ENCODE measurements at regions not wholly inside any gene's neighbourhood (a gene's known extent, or its start where the extent isn't known, plus 50 kb on each side); places are given as distances from the start of the nearest gene placed in this dataset.

- TF ChIP-seq CTCF (conservative IDR thresholded peaks at IDR 0.05; ENCODE audit: low read depth in 2 of 2), result no peak
- TF ChIP-seq EZH2phosphoT487 (IDR thresholded peaks at IDR 0.05; ENCODE audit: unreplicated experiment), result no peak
- no peak for TF ChIP-seq ZNF114 (CRISPR knock-in tag; IDR thresholded peaks at IDR 0.05)
- no peak for TF ChIP-seq EZH2 (IDR thresholded peaks at IDR 0.05; ENCODE audit: low read depth, unreplicated experiment)
- TF ChIP-seq ETS1 (IDR thresholded peaks at IDR 0.05), result no peak
- TF ChIP-seq POLR2AphosphoS5 (IDR thresholded peaks at IDR 0.05; ENCODE audit: low read depth), result no peak
- TF ChIP-seq JUNB (IDR thresholded peaks at IDR 0.05; ENCODE audit: unreplicated experiment), result no peak
- no peak for TF ChIP-seq STAT1 (IDR thresholded peaks at IDR 0.05; ENCODE audit: unreplicated experiment)
- no peak for TF ChIP-seq REST (IDR thresholded peaks at IDR 0.05; ENCODE audit: unreplicated experiment)
These were observed 828.4 kb downstream of the TUSC7 start (continued) for GRCh38 chr3:117537949-117538348.

DNA sequence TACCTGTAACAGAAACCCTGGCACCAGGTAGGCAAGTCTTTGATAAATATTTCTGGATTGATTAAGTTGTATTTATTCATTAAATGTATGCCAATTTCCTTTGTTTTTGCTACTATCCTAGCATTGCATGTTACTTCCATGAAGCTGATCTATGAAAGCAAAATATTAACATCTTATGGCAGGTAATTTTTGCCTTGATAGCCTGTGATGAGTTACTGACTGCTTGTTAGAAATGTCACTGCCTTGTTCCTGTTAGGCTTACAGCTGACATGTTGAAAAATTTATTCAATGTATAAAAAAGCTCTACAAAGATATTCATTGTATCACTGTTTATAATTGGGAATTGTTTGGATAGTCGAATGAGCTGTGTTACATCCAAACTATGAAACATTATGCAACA lies 830.1 kb downstream of the TUSC7 start:
- H3K9me2 ChIP-seq (ENCODE audit: insufficient read depth), result no peaks in the 10 kb centered on the region
- no peak overlapping the region for H3K4me2 ChIP-seq
- H3K27ac ChIP-seq (ENCODE audit: low read depth), result no peak overlapping the region
- Mint-ChIP-seq H3K27me3 (ENCODE audit: insufficient read depth, low read depth, poor library complexity) (no peaks in the 10 kb centered on the region), H3K27ac (no peak overlapping the region), H3K36me3 (ENCODE audit: low read depth) (no peaks in the 10 kb centered on the region), H3K4me1 (no peaks in the 10 kb centered on the region), H3K4me3 (no peak overlapping the region), H3K9me3 (peaks cover 8% of the 10 kb centered on the region; the same call in 2 of the 3 replicates)
- no peaks in the 10 kb centered on the region for H3F3A ChIP-seq (replicated peaks; ENCODE audit: low read depth)
- no peaks in the 10 kb centered on the region for H3K36me3 ChIP-seq (ENCODE audit: insufficient read depth)
- H4K20me1 ChIP-seq (replicated peaks; ENCODE audit: insufficient read depth), result no peaks in the 10 kb centered on the region
- DNase-seq (ENCODE audit: low spot score) (no peak), ATAC-seq (no peak)
- no peak overlapping the region for H3K4me3 ChIP-seq
- no peaks in the 10 kb centered on the region for H3K79me2 ChIP-seq (replicated peaks; ENCODE audit: insufficient read depth)
- H3K27me3 ChIP-seq (ENCODE audit: insufficient read depth), result no peaks in the 10 kb centered on the region
- no peaks in the 10 kb centered on the region for H3K4me1 ChIP-seq (ENCODE audit: insufficient read depth)
- no peak overlapping the region for H2AFZ ChIP-seq
- TF ChIP-seq ZNF114 (CRISPR knock-in tag; IDR thresholded peaks at IDR 0.05) (no peak), ETS1 (IDR thresholded peaks at IDR 0.05) (no peak)
- TF ChIP-seq, protein P1, sequence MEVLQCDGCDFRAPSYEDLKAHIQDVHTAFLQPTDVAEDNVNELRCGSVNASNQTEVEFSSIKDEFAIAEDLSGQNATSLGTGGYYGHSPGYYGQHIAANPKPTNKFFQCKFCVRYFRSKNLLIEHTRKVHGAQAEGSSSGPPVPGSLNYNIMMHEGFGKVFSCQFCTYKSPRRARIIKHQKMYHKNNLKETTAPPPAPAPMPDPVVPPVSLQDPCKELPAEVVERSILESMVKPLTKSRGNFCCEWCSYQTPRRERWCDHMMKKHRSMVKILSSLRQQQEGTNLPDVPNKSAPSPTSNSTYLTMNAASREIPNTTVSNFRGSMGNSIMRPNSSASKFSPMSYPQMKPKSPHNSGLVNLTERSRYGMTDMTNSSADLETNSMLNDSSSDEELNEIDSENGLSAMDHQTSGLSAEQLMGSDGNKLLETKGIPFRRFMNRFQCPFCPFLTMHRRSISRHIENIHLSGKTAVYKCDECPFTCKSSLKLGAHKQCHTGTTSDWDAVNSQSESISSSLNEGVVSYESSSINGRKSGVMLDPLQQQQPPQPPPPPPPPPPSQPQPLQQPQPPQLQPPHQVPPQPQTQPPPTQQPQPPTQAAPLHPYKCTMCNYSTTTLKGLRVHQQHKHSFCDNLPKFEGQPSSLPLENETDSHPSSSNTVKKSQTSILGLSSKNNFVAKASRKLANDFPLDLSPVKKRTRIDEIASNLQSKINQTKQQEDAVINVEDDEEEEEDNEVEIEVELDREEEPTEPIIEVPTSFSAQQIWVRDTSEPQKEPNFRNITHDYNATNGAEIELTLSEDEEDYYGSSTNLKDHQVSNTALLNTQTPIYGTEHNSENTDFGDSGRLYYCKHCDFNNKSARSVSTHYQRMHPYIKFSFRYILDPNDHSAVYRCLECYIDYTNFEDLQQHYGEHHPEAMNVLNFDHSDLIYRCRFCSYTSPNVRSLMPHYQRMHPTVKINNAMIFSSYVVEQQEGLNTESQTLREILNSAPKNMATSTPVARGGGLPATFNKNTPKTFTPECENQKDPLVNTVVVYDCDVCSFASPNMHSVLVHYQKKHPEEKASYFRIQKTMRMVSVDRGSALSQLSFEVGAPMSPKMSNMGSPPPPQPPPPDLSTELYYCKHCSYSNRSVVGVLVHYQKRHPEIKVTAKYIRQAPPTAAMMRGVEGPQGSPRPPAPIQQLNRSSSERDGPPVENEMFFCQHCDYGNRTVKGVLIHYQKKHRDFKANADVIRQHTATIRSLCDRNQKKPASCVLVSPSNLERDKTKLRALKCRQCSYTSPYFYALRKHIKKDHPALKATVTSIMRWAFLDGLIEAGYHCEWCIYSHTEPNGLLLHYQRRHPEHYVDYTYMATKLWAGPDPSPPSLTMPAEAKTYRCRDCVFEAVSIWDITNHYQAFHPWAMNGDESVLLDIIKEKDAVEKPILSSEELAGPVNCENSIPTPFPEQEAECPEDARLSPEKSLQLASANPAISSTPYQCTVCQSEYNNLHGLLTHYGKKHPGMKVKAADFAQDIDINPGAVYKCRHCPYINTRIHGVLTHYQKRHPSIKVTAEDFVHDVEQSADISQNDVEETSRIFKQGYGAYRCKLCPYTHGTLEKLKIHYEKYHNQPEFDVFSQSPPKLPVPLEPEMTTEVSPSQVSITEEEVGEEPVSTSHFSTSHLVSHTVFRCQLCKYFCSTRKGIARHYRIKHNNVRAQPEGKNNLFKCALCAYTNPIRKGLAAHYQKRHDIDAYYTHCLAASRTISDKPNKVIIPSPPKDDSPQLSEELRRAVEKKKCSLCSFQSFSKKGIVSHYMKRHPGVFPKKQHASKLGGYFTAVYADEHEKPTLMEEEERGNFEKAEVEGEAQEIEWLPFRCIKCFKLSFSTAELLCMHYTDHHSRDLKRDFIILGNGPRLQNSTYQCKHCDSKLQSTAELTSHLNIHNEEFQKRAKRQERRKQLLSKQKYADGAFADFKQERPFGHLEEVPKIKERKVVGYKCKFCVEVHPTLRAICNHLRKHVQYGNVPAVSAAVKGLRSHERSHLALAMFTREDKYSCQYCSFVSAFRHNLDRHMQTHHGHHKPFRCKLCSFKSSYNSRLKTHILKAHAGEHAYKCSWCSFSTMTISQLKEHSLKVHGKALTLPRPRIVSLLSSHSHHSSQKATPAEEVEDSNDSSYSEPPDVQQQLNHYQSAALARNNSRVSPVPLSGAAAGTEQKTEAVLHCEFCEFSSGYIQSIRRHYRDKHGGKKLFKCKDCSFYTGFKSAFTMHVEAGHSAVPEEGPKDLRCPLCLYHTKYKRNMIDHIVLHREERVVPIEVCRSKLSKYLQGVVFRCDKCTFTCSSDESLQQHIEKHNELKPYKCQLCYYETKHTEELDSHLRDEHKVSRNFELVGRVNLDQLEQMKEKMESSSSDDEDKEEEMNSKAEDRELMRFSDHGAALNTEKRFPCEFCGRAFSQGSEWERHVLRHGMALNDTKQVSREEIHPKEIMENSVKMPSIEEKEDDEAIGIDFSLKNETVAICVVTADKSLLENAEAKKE (CRISPR knock-in tag; IDR thresholded peaks at IDR 0.05), result no peak

Measured in GM23338 (cell line).